Dedifferentiated amniotic fluid mesenchymal stem cell (primary cell): ENCODE measurements at regions not wholly inside any gene's neighbourhood (a gene's known extent, or its start where the extent isn't known, plus 50 kb on each side); places are given as distances from the start of the nearest gene placed in this dataset.
A peak's percentile ranks its signal among the peaks of the same experiment; 100 is the strongest.
"Not testable (repeated sequence)": the region's sequence is repeated elsewhere in the genome, so short reads cannot be mapped to it uniquely, and the experiment has no call there.

Experiments used
- DNase-seq: peaks from one replicate; pipeline ENCODE4 v3.0.0-alpha.2; 2016; ENCODE audit errors: extremely low spot score

DNA sequence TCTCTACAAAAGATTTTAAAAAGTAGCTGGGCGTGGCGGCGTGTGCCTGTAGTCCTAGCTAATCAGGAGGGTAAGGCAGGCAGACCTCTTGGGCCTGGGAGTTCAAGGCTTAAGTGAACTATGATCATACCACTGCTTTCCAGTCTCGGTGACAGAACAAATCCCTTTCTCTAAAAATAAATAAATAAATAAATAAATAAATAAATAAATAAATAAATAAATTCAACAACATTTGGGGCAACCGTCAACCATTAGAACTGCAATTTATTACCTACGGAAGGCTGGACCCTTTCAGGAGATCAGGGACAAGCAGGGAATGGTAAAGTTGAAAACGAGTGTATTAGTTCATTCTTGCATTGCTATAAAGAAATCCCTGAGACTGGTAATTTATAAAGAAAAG, 136.2 kb upstream of the USP9X start:
- no peak for DNase-seq

DNA sequence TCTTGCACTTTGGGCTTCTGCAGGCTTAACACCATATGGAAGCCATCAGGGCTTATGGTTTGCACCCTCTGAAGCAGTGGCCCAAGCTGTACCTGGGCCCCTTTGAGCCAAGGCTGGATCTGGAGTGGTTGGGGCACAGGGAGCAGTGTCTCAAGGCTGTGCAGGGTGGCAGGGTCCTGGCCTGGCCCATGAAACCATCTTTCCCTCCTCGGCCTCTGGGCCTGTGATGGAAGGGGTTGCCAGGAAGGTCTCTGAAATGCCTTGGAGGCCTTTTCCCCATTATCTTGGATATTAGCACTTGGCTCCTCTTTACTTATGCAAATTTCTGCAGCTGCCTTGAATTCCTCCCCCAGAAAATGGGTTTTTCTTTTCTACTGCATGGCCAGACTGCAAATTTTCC, 134.7 kb upstream of the USP9X start:
- DNase-seq: no peak

DNA sequence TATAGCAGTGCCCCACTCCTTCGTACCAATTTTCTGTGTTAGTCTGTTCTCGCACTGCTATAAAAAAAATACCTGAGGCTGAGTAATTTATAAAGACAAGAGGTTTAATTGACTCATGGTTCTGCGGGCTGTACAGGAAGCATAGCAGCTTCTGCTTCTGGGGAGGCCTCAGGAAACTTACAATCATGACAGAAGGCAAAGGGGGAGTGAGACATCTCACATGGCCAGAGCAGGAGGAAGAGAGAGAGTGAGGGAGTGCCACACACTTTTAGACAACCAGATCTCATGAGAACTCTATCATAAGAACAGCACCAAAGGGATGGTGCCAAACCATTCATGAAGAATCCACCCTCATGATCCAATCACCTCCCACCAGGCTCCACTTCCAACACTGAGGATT, 133.8 kb upstream of the USP9X start:
- DNase-seq: not testable (repeated sequence)

DNA sequence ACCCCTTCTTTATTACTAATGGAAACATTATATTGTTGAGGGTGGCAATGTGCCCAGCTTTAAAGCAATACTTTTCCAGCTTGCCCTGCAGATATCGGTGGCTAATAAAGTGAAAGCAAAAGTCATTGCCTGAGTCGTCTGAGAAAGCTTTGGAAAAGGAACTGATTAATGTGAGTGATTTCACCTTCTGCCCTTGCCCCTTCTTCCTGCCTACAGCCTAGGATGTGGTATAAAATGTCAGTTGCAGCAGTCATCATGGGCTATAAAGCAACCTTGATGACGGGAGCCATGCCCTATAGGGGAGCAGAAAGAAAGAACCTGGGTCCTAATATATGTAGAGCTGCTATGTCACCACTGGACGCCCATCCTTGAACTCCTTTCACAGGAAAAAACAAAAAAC, 132.4 kb upstream of the USP9X start:
- no peak for DNase-seq

DNA sequence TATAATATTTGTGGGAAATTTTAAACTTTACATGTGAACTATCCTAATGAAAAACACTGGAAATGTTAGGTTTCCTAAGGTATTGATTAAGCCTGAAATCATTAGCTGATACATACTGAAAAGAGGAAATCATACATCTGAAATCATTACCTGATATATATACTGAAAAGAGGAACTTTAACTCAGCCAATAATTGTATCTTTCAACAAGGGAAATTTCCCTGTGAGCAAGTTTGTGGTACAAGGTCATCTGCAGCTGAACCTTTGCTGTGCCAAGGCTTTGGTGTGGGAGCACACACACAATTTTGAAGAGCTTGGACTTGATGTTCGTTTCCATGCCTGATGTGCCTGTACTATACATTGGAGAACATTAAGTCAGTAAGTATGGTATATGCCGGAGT, 131.9 kb upstream of the USP9X start:
- DNase-seq: no peak

DNA sequence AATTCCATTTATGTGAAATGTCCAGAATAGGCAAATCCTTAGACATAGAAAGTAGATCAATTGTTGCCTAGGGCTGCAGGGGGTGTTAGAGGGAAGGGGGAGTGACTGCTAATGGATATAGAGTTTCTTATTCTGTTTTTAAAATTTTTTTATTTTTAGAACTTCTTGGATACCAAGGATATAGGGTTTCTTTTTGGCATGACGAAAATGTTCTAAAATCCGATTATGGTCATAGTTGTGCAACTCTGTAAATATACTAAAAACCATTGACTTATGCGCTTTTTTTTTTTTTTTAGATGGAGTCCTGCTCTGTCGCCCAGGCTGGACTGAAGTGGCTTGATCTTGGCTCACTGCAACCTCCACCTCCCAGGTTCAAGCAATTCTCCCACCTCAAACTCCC, 125.2 kb upstream of the USP9X start:
- peak; percentile 20 for DNase-seq

DNA sequence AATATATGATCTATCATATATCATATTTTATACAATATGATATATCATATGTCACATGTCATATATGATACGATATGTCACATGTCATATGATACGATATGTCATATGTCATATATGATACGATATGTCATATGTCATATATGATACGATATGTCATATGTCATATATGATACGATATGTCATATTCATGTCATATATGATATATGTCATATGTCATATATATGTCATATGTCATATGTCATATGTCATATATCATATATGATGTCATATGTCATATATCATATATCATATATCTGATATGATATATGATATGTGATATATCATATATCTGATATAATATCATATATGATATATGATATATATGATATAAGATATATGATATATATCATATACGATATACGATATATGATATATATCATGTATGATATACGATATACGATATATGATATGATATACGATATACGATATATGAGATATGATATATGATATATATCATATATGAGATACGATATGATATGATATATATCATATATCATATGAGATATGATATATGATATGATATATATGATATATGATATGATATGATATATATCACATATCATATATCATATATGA, 122.3 kb upstream of the USP9X start:
- DNase-seq: no peak

DNA sequence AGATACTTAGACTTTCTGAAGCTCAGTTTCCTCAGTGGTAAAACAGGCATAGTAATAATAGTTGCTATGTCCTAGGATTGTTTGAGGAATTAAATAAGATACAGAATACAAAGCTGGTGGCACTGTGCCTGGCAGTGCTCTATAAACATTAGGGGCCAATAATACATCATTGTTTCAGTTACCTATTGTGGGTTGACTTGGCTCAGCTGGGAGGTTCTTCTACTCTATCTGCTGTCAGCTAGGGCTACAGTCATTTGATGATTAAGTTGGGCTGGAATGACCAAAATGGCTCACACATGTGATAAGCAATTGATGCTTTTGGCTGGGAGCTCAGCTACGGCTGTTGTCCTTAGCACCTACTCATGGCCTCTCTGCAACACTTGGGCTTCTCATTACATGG, 121.2 kb upstream of the USP9X start:
- DNase-seq: no peak

DNA sequence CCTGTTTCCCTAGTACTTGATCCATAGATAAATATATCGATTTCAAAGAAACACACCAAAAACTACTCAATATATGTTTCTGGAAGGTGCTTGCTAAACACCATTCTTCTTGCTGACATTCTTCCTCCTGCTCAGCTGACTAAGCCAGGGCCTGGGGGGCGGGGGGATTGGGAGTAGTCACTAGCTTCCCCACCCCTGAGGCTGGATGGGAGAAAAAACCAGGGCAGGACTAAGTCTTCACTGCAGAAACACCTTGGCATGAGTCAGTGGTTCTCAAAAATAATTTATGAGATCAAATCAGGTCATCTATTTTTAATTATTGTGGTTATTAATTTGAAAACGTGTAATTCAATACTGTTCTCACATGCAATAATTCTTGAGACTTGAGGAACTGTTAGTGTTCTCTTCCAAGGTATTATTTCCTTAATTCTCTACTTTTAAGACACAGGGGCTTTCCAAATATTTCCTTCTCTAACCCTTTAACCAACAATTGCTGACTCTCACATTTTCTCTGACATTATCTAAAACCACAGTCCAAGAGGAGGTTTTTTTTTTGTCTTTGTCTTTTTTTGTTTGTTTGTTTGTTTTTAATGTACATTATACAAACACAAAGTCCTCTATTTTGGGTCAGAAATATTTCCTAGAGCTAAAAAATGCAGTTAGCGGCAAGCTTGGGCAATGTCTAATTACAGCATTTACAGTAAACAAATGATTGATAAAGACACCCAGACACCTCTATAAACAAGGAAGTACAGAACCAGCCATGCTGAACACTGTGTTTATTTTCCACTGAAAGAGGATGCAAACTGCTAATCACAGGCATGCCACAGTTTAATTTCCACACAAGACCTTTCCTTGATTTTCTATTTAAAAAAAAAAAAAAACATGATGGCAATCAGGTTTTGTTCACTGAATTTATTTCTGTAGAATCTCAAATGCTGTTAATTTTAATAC, 120.3 kb upstream of the USP9X start:
- DNase-seq: no peak

DNA sequence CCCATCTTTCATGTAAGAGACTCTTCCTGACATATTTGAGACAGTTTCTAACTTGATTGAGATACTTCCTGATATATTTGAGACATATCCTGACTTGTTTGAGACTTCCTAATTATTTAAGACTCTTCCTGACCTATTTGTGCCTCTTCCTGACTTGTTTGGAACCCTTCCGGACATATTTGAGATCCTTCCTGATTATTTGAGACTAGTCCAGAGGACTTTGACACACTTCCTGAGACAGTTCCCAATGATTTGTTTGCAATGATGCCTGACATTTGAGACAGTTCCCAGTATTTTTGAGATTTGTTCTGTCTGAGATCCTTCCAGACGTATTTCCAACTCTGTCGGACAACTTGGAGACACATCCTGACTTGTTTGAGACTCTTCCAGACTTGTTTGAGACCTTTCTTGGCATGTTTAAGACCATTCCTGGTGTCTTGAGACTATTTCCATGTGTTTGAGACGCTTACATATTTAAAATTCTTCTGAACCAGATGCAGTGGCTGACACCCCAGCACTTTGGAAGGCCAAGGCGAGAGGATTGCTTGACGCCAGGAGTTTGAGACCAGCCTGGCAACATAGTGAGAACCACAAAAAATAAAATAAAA, 118.9 kb upstream of the USP9X start:
- DNase-seq: no peak

DNA sequence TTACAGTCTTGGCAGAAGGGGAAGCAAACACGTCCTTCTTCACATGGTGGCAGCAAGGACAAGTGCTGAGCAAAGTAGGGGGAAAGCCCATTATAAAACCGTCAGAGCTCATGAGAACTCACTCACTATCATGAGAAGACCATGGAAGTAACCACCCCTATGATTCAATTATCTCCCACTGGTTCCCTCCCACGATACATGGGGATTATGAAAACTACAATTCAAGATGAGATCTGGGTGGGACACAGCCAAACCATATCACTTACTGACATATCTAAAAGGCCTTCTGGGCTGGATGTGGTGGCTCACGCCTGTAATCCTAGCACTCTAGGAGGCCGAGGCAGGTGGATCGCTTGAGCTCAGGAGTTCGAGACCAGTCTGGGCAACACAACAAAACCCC, 117.1 kb upstream of the USP9X start:
- DNase-seq: no peak

DNA sequence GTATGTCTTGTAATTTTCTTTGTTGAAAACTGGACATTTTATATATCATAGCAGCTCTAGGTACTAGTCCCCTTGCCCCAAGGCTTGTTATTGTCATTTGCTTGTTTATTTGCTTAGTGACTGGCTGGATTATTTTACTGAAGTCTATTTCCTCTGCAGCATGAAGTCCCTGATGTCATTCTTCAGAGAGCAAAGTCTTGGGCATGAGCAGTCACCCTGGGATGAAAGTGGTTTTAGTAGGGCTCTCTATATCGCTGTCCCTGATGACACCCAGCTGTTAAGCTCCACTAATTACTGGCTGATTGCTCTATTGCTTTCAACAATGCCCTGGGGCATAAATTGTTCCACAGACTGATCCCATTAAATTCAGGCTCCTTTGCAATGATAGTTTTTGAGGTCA, 113.5 kb upstream of the USP9X start:
- DNase-seq: no peak

DNA sequence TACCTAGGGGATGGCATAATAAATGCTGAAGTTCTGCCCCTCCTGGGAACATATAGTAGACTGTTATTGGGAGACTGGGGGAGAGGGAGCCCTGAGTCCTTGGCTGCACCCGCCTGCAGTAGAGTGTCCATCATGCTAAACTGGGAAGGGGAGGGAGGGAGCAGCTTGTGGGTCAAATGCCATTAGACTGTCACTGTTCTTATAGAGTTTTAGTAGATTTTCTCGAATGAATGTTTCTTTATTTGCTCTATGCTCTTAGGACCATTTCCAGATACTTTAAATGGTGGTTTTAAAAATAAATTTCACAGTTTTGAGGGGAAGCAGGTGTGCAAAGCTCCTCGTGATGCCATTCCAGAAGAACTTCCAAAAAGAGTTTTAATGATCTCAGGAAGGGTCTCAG, 111.6 kb upstream of the USP9X start:
- no peak for DNase-seq

DNA sequence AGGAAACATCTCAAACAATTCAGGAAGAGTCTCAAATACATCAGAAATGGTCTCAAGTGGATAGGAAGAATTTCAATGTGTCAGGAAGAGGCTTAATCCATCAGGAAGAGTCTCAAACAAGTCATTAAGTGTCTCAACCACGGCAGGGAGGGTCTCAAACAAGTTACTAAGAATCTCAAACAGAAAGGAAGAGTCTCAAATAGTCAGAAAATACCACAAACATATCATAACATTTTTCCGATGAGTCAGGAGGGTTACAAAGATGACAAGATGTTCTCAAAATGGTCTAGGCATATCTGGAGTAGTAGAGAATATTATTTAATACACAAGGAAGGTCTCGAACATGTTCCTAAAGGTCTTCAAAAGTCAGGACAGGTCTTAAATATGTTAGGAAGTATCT, 109.3 kb upstream of the USP9X start:
- DNase-seq: no peak

DNA sequence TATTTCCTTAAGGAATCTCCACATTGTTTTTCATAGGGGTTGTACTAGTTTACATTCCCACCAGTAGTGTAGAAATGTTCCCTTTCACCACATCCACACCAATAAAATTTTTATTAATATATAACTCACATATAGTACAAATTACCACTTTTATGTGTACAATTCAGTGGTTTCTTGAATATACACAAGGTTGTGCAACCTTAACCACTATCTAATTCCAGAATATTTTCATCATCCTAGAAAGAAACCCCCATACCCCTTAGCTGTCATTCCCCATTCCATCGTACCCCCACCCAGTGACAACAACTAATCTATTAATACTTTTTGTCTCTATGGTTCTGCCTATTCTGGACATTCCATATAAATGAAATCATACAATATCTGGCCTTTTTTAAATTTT, 108.3 kb upstream of the USP9X start:
- no peak for DNase-seq

DNA sequence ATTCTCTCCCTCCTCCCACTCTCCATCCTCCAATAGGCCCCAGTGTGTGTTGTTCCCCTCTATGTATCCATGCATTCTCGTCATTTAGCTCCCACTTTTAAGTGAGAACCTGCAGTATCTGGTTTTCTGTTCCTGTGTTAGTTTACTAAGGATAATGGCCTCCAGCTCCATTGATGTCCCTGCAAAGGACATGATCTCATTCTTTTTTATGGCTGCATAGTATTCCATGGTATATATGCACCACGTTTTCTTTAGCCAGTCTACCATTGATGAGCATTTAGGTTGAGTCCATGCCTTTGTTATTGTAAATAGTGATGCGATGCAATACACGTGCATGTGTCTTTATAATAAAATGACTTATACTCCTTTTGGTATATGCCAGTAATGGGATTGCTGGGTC, 100.3 kb upstream of the USP9X start:
- DNase-seq: no peak

DNA sequence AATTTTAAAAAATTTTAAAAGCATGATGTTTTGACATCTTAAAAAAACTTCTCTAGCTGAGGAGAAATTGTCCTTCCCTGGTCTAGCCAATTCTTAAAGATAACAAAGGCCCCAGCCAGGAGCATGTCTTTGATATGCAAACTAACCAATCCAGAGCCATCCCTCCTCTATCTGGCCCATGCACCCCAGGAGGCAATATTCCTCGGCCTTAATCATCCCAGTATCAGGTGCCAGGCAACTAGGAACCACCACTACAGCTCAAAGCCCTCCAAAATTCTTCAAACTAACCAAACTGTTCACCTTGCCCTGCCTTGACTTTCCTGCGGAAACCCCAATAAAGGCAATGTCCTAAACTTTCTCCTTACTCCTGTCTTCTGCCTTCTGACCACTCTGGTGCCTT, 97.8 kb upstream of the USP9X start:
- DNase-seq: no peak

DNA sequence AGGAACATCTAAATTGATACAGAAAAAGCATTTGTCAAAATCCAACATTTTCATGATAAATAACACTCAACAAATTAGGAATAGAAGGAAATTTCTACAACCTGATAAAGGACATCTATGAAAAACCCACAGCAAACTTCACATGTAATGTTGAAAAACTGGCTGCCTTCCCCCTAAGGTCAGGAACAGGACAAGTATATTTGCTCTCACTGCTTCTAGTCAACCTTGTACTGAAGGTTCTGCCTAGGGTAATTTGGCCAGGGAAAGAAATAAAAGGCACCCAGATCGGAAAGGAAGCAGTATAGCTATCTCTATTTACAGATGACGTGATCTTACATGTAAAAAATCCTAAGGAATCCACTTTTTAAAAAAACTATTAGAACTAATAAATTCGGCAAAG, 97.1 kb upstream of the USP9X start:
- no peak for DNase-seq

DNA sequence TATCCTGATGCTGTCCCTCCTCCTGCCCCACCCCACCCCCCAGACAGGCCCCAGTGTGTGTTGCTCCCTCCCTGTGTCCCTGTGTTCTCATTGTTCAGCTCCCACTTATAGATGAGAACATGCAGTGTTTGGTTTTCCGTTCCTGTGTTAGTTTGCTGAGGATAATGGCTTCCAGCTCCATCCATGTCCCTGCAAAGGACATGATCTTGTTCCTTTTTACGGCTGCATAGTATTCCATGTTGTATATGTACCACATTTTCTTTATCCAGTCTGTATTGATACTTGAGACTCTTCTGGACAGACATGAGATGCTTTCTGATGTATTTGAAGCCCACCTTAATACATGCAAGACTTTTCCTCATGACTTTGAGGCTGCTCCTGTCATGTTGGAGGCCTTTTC, 91.8 kb upstream of the USP9X start:
- DNase-seq: not testable (repeated sequence)

DNA sequence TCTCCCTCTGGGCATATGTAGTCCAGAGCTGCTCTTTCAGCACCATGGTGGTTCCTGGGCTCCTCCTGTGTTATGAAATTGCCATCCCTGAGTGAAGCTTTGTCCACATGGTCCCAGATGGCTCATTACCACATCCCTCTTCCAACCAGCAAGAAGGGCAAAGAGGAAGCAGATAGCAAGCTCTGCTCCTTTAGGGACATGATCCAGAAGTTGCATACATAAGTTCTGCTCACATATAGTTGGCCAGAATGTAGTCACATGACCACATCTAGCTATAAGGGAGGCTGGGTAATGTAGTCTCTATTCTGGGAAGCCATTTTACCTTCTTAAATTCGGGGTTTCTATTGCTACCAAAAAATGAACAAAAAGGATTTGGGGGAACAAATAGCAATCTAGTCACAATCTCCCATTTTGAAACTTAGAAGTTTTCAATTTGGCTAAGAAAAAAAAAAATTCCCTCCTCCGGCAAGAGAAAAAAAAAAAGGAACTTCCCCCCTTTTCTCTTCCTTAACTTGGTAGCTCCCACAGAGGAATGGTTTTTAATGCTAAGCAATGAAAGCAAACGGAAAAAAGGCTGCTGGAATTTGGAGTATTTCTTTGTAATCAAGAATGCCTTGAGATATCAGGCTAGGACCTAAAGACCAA, 88.2 kb upstream of the USP9X start:
- peak; percentile 57 for DNase-seq

DNA sequence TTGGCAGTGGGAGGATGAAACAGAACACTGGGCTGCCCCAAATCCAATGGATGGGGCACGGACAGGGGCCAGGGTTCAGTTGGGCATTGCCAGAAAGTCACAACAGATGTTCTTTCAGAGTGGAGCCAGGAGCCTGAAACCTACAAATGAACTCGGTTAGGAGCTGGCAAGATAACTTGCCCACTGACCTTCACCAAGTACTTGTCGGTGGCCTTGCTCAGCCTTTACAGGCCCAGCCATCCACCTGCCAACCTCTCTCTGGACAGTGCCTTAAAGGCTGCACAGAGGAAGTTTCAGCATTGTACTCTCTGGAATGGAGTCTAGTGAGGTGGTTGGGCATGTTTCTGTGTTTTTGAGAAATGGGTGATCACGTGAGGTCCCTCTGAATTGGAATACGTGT, 87.1 kb upstream of the USP9X start:
- no peak for DNase-seq

DNA sequence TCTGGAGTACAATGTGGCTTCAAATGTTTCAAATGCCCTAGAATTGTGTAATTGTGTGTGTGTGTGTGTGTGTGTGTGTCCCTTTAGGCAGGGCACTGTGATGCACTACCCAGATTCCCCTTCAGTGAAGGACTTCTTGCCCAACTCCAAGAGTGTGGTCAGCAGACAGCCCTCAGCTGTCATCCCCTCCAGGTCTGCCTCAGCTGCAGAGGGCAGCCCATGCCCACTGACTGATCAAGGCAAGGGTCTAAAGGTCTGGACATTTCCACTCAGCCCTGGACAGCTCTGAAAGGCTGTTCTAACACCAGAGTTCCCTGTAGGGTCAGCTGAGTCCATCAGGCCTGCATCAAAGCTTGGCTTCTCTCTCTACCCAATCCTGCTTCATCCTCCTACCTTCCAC, 83.9 kb upstream of the USP9X start:
- DNase-seq: no peak

DNA sequence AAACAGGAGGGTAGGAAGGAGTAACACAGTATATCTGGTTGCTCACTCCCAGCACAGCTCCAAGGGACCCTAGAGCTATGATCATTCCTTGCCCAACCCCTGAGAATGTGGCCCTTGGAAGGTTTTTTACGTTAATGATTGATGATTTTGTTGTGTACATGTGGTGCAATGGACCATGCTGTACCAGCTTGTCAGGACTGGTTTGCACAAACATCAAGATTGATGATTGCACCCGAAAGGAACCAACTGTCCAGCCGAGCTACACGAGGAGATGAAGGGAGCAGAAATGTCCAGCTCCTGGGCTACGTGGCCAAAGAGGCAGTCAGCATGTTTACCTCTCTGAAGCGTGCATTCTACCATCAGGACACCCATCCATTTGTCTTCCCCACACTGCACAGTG, 83.2 kb upstream of the USP9X start:
- DNase-seq: no peak
